ENCODE measurements at regions not wholly inside any gene's neighbourhood (a gene's known extent, or its start where the extent isn't known, plus 50 kb on each side); places are given as distances from the start of the nearest gene placed in this dataset.

- H3K27ac Mint-ChIP-seq: no peak overlapping the region
- intact Hi-C loops (cut with micrococcal nuclease): no loop called here
- H3K27me3 ChIP-seq (ENCODE audit: control insufficient read depth in 2 of 2, insufficient read depth in 2 of 2, low read length in 2 of 2): no peaks in the 10 kb centered on the region
- no peak overlapping the region for H2AFZ ChIP-seq (ENCODE audit: insufficient read depth, low read depth, low read length, poor library complexity, severe bottlenecking)
- H3K9me3 ChIP-seq (replicated peaks in 1 of 2; ENCODE audit: control insufficient read depth in 1 of 2, insufficient read depth in 1 of 2, low read length in 2 of 2): peaks cover 5 to 17% of the 10 kb centered on the region in 2 donors
- H4K20me1 ChIP-seq (ENCODE audit: insufficient read depth, low read length): no peaks in the 10 kb centered on the region
- H3K4me1 Mint-ChIP-seq: no peaks in the 10 kb centered on the region
- H3K27me3 Mint-ChIP-seq (ENCODE audit: low read depth in 3 of 3): no peaks in the 10 kb centered on the region
- peaks cover 4 to 25% (median 11%) of the 10 kb centered on the region in 7 donors for H3K9me3 Mint-ChIP-seq
- no peak overlapping the region for H3K9ac ChIP-seq (ENCODE audit: insufficient read depth, low read length, poor library complexity, severe bottlenecking)
- no peaks in the 10 kb centered on the region for H3K4me1 ChIP-seq (ENCODE audit: control insufficient read depth in 1 of 2, insufficient read depth in 2 of 2, low read length in 2 of 2)
- no peaks in the 10 kb centered on the region for H3K36me3 ChIP-seq (replicated peaks in 1 of 2; ENCODE audit: control insufficient read depth in 1 of 2, insufficient read depth in 2 of 2, low read length in 2 of 2)
- H3K4me3 ChIP-seq (replicated peaks in 1 of 3; ENCODE audit: low read depth in 2 of 3, low read length in 3 of 3): no peak overlapping the region
- no peak for DNase-seq
- no peak overlapping the region for H3K27ac ChIP-seq (ENCODE audit: low read depth in 1 of 2, low read length in 2 of 2)
- H3K36me3 Mint-ChIP-seq: no peaks in the 10 kb centered on the region
- TF ChIP-seq CTCF (IDR thresholded peaks at IDR 0.05): no peak
- no peak overlapping the region for H3K4me2 ChIP-seq (replicated peaks; ENCODE audit: extremely low read depth, low read length, poor library complexity, severe bottlenecking)
- peak overlapping the region in 1 of 2 donors; percentile 24 for H3K4me3 Mint-ChIP-seq
- H3K79me2 ChIP-seq (ENCODE audit: insufficient read depth, low read length): no peaks in the 10 kb centered on the region
Observed at GRCh38 chr15:54962637-54963036, 234.1 kb downstream of the RSL24D1 start.

GRCh38 chr15:54960266-54960665, 236.5 kb downstream of the RSL24D1 start:
- Mint-ChIP-seq H3K4me1 (no peaks in the 10 kb centered on the region), H3K27ac (no peak overlapping the region), H3K9me3 (peaks cover 0 to 13% (median 4%) of the 10 kb centered on the region in 7 donors), H3K36me3 (no peaks in the 10 kb centered on the region), H3K27me3 (ENCODE audit: low read depth in 3 of 3) (no peaks in the 10 kb centered on the region), H3K4me3 (no peak overlapping the region)
- Histone ChIP-seq H3K27ac (ENCODE audit: low read depth in 1 of 2, low read length in 2 of 2) (no peak overlapping the region), H3K27me3 (ENCODE audit: control insufficient read depth in 2 of 2, insufficient read depth in 2 of 2, low read length in 2 of 2) (no peaks in the 10 kb centered on the region), H2AFZ (ENCODE audit: insufficient read depth, low read depth, low read length, poor library complexity, severe bottlenecking) (no peak overlapping the region), H3K9me3 (replicated peaks in 1 of 2; ENCODE audit: control insufficient read depth in 1 of 2, insufficient read depth in 1 of 2, low read length in 2 of 2) (peaks cover 3 to 5% of the 10 kb centered on the region in 2 donors), H3K4me3 (replicated peaks in 1 of 3; ENCODE audit: low read depth in 2 of 3, low read length in 3 of 3) (no peak overlapping the region), H3K4me2 (replicated peaks; ENCODE audit: extremely low read depth, low read length, poor library complexity, severe bottlenecking) (no peak overlapping the region), H3K79me2 (ENCODE audit: insufficient read depth, low read length) (no peaks in the 10 kb centered on the region), H3K9ac (ENCODE audit: insufficient read depth, low read length, poor library complexity, severe bottlenecking) (no peak overlapping the region), H4K20me1 (ENCODE audit: insufficient read depth, low read length) (no peaks in the 10 kb centered on the region), H3K4me1 (ENCODE audit: control insufficient read depth in 1 of 2, insufficient read depth in 2 of 2, low read length in 2 of 2) (no peaks in the 10 kb centered on the region), H3K36me3 (replicated peaks in 1 of 2; ENCODE audit: control insufficient read depth in 1 of 2, insufficient read depth in 2 of 2, low read length in 2 of 2) (no peaks in the 10 kb centered on the region)
- intact Hi-C loops (cut with micrococcal nuclease): no loop called here
- WGBS (ENCODE audit: insufficient coverage): no CpG with 5 or more reads among the region's 2 CpGs
- TF ChIP-seq CTCF (IDR thresholded peaks at IDR 0.05): no peak
- DNase-seq: no peak
